Breast epithelium (tissue), 3 donors: ENCODE measurements at regions not wholly inside any gene's neighbourhood (a gene's known extent, or its start where the extent isn't known, plus 50 kb on each side); places are given as distances from the start of the nearest gene placed in this dataset.

Source experiments
- CTCF ChIP-seq, 3 donors: fragments of 450-650 bp; IDR thresholded peaks; one replicate each; pipeline ENCODE4 v1.5.1; 2016 to 2017; ENCODE audit warnings: antibody characterized with exemption in 3 of 3, mild to moderate bottlenecking in 3 of 3, moderate library complexity in 3 of 3
- POLR2A ChIP-seq: fragments of 450-650 bp; IDR thresholded peaks from one replicate; pipeline ENCODE4 v1.6.1; 2016; ENCODE audit warnings: antibody characterized with exemption, mild to moderate bottlenecking, moderate library complexity

GRCh38 chr22:17307566-17307965, 61.7 kb upstream of the CECR2 start:
- TF ChIP-seq CTCF (IDR thresholded peaks at IDR 0.05) (no peak), POLR2A (no peak)
